HG03520 (cell line): ENCODE measurements at regions not wholly inside any gene's neighbourhood (a gene's known extent, or its start where the extent isn't known, plus 50 kb on each side); places are given as distances from the start of the nearest gene placed in this dataset.

Source experiments
- ATAC-seq: cut with Tn5 transposase; IDR thresholded peaks from one replicate; pipeline ENCODE4 v1.9.1; 2021; ENCODE audit warnings: mild to moderate bottlenecking, moderate library complexity; ENCODE audit not compliant: unreplicated experiment

DNA sequence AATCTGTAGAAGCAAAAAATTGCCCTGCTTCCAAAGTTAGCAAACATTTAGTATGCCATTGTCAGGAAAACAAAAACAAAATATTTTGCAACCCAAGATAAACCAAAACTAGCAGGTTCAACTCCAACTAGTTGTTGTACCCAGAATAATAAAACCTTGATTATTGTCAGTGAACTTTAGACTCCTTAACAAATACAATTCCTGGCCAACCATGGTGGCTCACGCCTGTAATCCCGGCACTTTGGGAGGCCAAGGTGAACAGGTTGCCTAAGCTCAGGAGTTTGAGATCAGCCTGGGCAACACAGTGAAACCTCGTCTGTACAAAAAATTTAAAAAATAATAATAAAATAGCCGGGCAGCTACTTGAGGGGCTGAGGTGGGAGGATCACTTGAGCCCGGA, 53.6 kb upstream of the EPCAM start:
- ATAC-seq: no peak

DNA sequence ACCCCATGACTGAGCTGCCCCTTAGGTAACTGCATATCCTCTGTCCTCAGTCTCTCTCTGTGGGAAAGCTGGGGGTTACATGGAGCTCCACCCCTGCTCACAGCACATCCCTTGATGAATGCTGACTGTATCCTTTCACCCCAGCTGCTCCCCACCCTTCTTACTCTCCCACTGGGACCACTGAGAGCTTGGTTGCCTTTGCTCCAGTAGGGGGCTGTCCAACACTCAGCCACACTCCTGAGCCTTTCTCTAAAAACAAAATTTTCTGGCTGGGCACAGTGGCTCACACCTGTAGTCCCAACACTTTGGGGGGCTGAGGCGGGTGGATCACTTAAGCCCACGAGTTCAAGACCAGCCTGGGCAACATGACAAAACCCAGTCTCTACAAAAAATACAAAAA, 55.4 kb upstream of the EPCAM start:
- ATAC-seq: no peak

DNA sequence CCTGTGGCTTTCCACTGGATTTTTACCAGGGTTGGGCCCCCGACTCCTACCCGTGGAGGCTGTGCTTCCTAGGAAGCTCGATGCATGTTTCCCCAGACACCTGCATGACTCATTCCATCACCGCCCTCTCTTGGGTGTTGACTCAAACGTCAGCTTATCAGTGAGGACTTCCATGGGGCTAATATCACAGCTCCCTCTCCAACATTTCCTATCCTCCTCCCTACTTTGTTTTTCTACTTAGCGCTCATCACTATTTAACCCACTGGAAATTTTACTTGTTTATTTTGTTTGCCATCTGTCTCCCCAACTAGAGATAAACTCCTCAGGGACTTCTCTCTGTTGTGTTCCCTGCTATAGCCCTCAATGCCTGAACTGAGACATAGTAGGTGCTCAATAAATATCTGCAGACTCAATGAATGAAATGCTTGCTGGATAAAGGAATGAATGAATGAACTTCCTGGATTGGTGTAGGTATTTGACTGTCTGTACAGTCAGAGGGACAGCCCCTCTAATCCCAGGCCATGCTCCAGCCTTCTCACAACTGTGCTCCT, 55.9 kb upstream of the EPCAM start:
- ATAC-seq: no peak

DNA sequence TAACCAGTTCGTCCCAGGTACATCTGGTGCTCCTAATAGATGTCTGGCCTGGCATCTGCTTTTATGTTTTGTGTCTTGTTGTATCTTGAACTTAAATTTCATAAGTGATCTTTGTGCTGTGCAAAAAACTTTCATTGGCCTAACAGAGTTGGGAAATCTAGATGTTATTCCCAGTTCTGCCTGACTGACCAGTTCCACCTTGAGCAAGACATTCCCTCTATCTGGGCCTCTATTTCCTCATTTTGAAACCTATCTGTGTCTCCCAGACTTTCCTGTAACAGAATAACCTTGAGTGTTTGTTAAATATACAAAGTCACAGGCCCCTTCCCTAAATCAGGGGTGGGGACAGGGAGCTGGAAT, 56.6 kb upstream of the EPCAM start:
- ATAC-seq: no peak

DNA sequence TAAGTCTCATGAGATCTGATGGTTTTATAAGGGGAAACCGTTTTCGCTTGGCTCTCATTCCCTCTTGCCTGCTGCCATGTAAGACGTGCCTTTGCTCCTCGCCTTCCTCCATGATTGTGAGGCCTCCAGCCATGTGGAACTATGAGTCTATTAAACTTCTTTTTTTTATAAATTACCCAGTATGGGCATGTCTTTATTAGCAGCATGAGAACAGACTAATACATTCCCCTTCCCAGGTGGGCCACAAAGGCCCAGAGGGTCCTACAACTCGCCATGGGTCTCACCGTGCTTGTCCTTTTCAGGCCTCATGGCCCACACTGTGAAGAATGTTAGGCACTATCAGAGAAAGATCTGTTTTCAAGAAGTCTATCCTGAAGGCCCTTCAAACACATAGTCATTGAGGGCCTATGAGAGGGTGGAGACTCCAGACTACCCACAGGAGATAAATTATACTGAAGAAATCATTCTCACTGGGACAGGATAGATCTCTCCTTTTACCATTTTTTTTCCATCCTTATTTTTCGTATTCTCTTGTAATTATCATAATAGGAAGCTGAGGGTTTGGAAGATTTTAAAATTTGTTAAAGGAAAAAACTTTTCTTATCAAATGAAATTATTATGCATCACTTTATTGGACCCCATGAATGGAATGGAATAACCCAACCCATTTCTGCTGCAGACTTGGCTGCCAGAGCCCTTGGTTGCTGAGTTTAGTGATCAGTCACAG, 57.2 kb upstream of the EPCAM start:
- no peak for ATAC-seq

DNA sequence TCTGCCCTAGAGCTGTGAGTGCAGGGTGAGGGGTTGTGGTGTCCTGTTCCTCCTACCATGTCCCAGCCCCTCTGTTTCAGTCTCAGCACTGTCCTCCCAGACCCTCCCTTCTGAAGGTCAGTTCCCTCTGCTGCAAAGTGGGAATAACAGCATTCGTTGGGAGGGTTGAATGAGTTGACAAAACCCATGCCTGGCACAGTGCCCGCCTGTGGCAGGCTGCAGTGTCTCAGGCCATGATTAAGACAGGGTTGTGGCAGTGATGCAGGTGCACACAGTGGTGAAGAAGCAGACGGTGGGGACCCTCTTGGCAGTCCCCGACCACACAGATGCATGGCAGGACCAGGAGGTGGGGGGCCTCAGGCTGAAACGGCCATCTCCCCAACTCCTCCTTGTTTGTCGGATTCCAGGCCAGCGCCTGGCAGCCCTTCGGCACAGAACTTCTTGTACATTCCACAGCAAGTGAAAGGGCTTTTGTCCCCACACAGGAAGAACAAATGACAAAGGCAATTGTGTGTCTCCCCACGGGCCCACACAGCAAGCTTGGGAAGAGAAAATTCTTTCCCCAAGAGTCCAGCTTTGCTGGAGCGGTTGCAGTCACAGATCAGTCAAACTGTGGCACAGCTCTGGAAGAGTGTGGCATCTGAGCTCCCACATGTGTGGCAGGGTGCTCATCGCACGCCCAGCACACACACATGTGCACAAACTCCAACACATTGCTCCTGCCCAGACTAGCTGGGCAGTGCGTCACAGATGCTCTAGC, 58.1 kb upstream of the EPCAM start:
- peak; percentile 9 for ATAC-seq

DNA sequence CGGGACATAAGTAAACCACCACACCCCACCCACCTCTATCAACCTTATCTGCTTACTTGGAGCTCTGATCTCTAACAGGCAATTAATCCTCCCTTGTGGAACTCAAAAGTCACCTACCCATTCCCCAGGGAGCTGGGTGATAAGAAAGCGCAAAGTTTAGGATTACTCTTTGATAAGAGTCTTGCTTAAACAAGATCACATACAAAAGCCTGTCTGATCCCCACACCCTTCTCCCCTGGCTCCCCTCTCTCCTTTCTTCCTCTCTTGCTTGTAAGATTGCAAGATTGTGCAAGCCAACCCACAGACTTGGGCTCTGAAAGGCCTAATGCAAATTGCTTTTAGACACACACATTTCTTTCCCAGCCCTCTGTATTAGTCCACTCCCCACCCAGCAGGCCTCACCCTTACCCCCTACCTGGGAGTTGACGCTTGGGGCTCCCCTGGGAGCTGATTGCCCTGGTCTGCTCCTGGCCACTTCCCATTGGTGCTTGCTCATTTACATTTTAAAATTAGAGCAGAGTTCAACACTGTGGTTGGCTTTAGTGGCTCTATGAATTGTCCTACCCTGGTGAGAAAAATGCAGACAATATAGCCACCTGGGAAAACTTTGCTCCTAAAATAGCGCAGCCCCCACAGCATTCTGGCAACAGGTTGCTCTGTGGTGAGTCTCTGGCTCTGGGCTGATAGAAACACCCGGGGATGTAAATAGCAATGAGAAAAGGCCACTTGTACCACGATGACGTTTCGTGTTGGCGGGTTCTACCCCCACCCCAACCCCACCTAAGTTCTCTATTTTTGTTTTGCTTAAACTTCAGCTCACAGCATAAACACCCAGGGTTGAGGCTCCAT, 58.9 kb upstream of the EPCAM start:
- ATAC-seq: peak; percentile 80

DNA sequence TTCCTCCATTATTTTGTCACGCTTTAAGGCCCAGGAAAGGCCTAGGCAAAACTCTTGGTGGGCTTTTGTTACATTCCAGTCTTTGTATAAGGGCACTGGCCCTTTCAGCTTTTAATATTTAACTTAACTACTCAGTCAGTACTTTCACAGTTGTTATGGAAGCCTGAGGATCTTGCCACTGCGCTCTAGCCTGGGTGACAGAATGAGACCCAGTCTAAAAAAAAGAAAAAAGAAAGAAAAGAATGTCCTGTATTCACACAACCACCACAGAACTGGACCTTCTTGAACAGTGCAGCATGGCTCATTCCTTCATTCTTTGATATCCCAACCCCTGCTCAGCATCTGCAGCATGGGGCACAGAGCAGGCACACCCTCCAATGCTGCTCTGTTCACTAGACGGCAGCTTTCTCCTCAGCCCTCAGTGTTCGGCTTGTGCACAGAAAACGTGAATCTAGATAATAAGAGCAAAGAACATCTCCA, 59.6 kb upstream of the EPCAM start:
- ATAC-seq: no peak

DNA sequence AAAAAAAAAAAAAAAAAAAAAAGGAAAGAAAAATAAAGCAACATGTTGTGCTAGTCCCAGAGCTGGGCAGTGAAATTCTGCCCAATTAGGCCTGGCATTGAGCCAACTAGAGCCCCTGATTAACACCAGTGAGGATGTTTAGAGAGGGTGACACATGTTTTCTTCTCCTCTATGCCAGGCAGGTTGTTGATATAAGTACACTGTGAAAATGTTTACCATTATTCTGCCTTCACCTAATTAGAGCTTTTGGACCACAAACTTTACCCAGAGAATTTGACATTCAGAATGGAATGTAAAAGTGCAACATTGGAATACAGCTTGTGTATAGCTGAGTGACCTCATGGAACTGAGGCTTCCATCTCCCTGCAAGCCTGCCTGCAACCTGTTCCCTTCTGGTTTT, 62.0 kb upstream of the EPCAM start:
- no peak for ATAC-seq

DNA sequence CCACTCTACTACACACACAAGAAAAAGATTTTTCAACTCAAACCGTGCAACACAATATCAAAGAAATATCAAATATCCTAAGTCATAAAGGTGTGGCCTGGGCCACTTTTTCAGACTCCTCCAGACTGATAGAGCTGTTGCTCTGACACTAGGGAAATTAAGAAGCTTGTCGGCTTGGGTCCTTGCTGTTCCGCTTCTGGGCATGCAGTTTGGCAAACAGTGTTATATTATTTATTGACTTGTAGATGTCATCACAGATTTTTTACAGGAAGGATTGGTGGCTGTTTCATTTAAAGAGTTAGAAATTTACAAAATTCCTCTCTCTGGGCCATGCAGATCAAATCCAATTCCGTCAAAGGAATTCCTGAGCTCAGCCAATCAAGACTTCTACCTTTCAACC, 64.5 kb upstream of the EPCAM start:
- ATAC-seq: no peak

DNA sequence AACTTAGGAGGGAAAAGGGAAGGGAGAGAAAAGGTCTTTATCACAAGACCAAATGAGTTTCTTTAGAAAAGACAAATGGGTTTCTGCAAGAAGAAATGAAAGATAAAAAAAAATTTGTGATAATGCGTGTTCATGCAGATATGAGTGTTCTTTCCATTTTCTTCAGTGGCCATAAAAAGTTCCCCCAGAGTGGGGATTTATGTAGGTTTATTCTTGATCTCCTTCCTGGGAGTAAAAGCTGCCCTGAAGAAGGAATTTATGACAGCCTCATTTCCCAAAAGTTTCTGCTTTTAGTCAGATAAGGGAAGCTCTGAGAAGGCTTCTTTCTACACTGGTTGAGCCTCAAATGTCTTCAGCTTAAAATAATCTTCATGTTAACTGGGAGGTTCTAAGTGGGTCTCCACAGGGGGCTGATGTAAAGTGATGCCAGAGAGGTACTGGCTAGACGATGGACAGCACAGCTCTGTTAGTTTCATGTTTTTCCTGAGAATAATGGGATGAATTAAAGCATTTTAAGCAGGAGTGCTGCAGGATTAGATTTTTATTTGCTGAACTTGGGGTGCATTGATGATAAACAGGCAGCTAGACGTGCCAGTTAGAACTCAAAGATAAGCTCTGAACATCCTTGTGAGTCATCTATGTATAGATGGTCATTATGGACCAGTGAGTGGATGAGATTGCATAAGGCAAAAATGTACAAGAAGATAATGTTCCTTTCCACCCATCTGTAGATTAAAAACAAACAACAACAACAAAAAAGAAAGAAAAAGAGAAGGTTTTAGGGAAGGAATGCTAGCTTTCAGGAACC, 65.6 kb upstream of the EPCAM start:
- ATAC-seq: no peak

DNA sequence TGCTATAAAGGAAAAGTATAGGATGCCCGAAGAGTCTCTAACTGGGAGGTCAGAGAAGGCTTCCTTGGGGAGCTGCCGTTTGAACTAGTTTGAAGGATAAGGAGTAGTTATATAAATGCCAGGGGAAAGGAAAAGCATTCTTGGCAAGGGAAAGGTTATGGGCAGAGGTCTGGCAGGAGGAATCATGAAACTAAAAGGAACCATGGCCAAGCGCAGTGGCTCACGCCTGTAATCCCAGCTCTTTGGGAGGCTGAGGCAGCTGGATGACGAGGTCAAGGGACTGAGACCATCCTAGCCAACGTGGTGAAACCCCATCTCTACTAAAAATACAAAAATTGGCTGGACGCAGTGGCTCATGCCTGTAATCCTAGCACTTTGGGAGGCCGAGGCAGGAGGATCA, 66.8 kb upstream of the EPCAM start:
- no peak for ATAC-seq

DNA sequence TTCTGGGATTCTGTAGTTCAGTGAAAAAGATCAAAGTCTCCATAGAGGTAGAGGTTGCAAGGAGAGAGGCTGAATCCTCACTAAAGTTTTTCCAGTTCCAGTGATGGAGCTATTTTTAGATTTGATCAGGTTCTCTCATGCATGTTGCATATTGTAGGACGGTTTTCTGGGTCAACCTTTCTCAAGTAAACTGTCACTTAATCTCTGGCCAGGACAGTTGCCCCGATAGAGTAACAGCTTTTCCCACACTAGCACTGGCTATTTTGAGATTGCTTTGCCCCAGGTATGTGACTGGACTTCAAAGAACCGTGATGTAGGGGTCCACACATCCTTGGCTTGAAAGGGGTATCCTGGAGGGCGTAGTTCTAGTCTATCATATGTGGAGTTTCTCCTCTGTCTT, 67.4 kb upstream of the EPCAM start:
- ATAC-seq: no peak

DNA sequence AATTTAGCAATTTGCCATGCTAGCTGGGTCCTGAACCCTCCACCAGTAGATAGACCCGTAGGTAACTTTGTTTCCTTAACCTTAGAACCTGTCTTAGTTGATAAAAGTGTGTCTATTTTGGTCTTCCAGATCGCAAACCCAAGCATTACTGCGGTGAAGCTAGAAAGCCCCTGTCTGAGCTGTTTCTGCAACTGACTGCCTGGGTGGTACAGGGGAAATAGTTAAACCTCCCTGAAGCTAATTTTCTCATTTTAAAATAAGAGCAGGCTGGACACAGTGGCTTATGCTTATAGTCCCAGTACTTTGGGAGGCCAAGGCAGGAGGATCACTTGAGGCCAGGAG, 67.9 kb upstream of the EPCAM start:
- ATAC-seq: peak; percentile 74

DNA sequence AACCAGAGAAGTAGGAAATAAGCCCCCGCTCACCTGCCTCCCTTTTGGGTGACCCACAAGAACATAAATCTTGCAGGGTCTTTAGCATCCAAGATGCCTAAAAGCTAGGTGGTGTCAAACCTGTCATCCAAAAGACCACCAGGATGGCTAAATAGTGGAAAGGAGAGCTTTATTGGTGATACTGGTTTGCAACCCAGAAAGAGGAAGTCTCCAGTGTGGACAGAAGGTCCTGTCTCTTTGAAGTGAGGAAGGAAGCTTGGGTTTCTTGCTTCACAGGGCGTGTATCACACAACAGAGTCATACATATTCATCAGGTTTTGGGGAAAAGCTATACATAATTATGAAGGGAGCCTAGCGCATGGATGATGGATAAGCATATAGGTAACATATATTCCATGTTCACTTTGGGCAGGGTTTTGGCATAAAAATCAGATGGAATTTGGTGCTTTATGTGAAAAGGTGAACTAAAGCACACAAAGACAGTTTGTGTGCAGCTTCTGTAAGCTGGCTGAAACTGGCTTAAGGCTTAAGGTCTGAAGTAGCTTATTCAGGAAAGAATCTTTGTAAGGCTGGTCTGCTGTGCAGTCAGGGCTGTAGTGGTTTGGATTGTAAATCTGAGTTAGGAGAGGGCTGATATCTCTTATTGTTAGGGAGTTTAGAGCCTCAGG, 68.4 kb upstream of the EPCAM start:
- ATAC-seq: peak; percentile 55

DNA sequence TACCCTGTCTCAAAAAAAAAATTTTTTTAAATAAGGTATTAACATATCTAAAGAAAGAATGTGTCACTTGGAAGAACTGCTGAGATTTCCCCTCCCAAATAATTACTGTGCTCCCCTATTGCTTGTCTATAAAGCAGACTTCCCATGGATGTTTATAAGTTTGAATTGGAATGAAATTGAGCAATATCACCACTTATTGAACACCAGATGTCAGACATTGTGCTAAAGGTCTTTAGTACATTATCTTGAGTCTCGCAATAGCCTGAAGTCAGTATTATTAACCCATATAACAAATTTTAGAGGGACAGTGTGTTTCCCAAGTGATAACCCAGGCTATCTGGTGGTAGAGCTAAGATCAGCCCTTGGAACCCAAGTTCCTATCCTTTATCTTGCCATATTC, 69.0 kb upstream of the EPCAM start:
- ATAC-seq: no peak

DNA sequence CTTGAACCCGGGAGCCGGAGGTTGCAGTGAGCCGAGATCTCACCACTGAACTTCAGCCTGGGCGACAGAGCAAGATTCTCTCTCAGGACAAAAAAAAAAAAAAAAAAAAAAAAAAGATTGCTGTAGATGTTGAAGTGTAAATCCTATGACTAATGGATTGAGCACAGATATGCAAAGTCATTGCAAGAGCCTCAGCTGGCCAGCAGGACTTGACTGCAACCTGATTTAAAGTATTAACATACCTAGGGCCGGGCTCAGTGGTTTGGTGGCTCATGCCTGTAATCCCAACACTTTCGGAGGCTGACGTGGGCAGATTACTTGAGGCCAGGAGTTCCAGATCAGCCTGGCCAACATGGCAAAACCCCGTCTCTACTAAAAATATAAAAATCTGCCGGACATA, 69.6 kb upstream of the EPCAM start:
- ATAC-seq: no peak

DNA sequence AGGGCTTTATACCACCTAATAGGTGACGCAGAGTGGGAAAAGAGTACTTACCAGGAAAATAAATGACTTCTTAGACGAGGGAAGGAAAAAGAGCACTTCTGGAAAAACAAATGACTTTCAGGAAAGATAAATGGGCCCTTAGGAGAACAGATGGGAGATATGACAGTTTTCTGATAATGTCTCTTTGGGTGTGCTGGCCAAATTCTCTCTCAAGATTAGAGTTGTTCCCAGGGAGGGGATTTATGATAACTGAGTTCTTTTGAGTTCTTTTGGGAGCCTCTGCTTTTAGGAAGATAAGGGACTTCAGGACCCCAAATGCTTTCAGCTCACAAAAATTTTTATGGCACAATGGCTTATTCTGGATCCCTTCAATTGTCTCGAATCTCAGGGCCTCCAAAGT, 70.3 kb upstream of the EPCAM start:
- no peak for ATAC-seq

DNA sequence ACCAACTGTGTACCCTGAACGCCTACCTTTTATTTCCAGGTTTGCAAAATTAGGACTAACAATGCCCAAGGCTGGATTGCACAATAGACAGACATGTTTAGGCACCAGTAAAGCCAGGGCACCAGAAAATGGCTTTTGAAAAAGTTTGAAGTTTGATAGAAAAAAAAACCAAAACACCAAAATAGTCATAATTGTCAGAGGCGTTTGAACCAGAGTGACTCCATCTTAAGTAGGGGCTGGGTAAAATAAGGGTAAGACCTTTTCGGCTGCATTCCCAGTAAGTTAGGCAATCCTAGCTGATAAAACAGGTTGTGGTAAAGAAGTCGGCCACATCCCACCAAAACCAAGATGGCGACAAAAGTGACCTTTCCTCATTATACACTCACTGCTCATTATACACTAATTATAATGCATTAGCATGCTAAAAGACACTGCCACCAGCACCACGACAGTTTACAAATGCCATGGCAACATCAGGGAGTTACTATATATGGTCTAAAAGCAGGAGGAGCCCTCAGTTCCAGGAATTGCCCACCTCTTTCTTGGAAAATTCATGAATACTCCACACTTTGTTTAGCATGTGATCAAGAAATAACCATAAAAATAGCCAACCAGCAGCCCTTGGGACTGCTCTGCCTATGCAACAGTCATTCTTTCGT, 71.2 kb upstream of the EPCAM start:
- no peak for ATAC-seq
